Stimulated activated CD8-positive, alpha-beta memory T cell treated with anti-CD3 and anti-CD28 coated beads, Interleukin-4, amount 100 ng/mL, for 48 hours (primary cell): ENCODE measurements at regions not wholly inside any gene's neighbourhood (a gene's known extent, or its start where the extent isn't known, plus 50 kb on each side); places are given as distances from the start of the nearest gene placed in this dataset.
"Not testable (repeated sequence)": the region's sequence is repeated elsewhere in the genome, so short reads cannot be mapped to it uniquely, and the experiment has no call there.

Source experiments
- DNase-seq: peaks from one replicate; pipeline ENCODE4 v3.0.0-alpha.2; 2020

DNA sequence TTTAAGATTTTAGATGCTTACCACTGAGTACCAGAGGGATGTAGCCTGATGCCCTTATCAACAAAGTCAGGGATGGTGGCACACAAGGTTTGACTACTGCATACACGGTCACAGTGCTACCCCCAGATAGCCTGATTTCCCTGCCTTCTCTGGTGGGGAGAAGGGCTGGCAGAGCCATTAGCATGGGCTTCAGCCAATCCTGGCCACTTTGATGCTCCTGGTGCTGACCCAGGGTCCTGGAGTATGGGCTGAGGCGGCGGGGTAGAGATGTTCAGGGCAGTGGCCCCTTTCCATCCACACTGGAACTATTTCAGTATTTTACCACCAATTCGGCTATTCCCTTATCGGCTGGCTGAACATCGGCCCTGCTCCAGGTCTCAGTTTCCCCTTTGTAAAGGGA lies 83.2 kb downstream of the POTEB3 start:
- not testable (repeated sequence) for DNase-seq

DNA sequence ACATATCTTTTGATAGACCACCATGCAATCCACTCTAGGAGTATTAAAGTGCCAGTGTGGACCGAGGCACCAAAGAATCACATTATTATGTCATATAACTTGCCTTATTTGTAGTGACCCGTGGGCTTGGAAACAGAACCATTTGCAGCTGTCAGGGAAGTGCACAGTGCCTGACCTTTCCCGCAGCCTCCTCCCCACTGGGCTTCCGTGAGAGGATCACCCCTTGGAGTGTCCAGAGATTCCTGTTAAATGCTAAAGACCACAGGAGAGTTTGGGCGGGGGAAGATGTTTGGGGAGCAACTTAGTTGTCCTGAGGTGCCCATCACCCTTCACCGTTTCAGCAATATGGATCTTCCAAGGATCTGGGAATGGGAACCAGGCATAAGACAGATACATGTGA lies 84.4 kb downstream of the POTEB3 start:
- DNase-seq, result not testable (repeated sequence)

DNA sequence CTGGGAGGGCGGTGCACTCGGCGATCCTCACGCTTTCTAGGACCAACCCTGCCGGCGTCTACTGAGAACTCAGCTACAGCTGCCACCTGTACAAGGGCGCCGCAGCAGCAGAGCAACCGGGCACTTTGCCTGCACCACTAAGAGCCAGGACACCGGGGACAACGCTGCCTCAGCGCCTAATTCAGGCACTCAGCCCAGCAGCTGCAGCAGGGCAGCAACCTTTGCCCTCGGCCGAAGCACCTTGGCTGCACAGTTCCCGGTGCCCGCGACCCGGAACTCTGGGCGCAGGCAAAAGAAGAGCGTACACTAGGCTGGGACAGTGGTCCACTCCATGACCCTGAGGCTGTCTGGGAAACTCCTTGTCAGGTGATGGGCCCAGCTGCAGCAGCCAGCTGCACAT lies 85.7 kb downstream of the POTEB3 start:
- not testable (repeated sequence) for DNase-seq

DNA sequence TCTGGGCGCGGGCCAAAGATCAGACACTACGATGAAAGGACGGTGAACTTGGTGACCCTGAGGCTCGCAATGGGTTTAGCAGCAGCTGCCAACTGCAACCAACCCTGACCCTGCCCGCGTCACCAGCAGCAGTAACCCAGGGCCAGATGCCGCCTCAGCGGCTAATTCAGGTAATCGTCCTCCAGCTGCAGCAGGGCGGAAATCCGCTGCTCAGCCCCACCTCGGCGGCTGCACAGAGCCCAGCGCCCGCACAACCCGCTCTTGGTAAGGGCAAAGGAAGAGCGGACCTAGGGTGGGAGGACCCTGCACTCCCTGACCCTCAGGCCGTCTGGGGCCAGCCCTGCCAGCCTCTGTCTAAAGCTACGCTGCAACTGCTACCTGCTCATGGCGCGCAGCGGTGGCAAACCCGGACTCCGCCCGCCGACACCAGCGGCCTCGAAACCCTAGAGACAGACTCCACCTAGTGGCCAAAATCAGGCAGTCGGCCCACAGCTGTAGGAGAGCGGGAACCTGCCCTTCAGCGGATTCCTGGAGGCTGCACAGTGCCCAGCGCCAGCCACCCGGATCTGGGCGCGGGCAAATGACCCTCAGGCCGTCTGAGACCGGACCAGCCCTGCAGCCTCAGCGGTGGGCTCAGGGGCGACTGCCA lies 87.5 kb downstream of the POTEB3 start:
- DNase-seq, result not testable (repeated sequence)

DNA sequence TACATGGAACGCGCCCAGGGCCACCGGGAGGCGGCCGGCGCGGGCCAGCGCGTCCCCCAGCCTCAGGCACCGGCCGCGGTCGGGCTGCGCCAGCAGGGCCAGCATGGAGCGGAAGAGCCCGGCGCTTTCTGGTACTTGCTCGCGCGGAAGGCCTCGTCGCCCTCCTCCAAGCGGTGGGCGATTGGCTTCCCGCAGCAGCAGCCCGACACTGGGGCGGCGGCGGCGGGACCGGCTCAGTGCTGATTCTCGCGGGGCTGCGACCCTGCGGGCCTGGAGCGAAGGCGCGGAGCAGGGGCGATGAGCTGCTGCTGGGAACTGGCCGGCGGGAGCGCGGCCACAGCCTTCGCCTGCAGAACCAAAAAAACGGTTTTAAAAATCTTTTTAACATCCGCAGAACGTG lies 95.3 kb downstream of the POTEB3 start:
- DNase-seq, result not testable (repeated sequence)

DNA sequence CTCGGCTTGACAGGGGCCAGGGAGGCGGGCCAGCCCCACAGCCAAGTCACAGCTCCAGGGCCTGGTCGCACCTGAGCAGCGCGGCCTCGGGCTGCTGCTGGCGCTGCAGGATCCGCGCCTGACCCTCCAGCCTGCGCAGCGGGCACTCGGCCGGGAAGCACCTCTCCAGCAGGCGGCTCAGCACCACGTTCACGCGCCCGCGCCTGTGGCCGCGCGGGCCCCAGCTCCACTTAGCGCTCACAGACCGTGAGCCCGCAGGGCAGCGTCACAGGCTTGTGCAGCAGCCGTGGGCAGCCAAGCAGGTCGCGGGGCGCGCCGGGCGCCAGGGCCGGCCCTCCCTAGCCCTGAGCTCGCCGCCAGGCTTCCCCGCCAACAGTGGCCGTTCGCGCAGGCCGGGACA lies 95.8 kb downstream of the POTEB3 start:
- DNase-seq, result not testable (repeated sequence)

DNA sequence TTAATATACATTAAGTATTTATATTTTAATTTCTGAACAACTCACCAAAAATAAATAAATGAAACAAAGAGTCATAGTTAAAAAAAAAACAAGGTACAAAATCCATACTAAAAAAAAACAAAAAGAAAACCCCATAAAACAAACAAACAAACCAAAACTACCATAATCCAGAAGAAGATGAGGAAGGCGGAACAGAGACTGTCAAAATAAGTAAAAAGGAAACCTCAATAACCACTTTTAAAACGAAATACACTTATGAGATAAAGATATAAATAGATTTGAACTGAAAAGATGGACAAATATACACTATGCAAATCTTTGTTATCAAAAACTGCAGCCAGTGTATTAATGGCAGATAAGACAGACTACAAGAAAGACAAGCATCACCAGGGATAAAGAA lies 103.3 kb downstream of the POTEB3 start:
- not testable (repeated sequence) for DNase-seq

DNA sequence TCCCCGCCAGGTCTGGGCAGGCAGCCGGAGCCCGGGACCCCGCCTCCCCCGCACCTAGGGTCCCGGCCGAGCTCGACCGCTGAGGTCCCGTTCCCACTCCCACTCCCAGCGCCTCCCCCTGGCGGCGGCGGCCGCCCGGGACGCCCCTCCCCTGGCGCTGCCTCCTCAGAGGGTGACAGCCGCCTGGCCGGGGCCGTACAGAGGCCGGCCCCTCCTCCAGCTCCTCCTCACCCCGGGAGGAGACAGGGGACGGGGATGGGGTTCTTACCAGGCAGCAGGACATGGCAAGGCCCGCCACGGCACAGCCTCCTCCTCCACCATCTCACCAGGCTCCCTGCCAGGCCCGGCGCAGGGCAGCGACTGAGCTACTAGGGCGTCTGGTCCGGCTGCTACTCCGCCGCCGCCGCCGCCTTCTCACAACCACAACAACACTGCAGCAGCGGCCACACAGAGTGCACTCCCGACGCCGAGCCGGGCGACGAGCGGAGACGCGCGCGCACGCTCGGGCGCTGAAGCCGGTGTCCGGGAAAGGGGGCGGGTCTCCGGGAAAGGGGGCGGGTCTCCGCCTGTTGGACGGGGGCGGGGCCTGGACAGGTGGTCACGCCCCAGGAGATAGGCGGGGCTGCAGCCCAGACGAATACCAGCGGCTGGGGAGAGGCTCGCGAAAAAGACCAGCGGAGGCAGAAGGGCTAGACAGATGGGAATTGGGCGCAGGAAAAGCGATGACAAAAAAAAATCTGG lies 115.4 kb downstream of the POTEB3 start:
- peak; percentile 56 for DNase-seq

DNA sequence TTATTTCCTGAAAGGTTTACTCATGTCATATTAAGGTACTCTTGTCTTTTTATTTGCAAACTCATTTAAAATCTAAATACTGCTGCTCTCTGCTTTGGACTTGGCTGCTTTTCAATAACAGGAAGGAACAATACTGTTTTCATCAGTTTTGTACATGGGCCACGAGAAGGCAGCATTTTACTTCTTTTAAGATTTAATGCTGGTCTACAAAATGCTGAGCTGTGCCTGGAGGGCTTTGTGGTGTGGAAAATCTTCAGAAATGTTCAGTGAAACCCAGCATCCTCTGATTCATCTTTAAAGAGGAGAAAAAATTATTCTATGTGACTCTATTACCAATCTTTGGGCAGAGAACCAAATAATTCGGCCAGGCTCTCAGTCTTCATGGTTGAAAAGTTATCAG lies 155.9 kb downstream of the POTEB3 start:
- not testable (repeated sequence) for DNase-seq

DNA sequence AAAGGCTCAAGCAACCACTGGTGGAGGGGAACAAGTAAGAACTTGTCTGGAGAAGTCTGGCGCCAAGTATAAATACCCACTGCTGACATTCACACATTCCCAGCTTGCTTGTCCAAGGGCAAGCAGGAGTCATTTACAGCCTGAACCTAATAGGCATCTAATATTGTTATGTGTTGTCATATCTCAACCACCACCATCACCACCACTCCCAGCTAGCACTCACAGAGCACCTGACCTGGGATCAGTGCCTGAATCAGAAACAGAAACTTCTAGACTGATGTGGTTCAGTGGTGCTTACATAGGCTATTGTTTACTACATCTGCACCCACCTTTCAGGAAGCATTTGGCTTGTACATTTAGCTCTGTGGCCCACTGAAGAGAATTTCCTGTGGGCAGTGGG lies 157.1 kb downstream of the POTEB3 start:
- DNase-seq, result not testable (repeated sequence)

DNA sequence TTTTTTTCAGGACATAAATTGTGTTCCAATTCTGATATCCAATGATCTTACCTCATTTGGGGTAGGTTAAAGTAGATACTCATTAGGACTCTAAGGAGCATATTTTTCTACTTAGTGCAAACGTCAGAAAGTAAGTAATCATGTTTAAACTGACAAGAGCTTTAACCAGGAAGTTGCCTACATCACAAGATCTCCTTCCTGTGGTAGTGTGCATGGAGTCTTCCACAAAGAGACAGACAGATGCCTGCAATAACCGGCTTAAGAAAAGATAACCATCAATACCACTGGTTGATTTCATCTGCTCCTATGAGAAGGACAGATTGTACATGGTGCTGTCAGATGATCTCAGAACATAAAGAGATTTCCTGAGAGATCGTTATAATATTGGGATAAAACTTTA lies 160.0 kb downstream of the POTEB3 start:
- DNase-seq, result not testable (repeated sequence)

DNA sequence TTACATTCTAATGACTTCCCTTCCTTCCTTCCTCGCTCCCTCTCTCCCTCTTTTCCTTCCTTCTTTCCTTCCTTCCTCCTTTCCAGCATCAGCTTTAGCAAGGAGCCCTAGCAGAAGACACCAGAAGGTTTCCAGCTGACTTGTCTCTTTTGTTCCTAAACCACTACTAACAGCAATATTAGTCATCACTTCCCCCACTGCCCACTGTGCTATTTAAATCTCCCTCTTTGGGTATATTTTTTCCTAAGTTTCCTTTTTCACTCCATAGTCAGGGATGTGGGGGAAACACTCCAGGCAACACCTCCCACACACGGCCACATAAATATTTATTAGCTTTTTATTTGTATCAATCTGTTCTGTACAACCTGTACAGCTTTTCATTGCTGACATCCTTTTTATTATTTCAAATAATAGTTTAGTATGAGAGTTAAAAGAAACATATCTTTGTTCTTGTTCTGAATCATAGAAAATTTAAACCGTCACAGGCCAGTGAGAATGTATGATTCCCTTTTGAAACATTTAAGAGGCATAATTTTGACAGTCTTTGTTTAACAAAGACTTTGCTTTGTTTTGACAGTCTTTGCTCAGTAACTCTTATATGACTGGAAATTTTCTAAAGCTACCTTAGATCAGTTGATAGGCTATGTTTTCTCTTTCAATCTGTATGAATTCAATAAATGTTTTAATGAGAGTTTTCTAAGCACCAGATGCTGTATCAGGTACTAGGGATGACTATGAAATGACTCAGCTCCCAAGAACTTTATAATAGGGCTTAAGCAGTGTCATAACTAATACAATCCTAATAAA lies 167.9 kb downstream of the POTEB3 start:
- not testable (repeated sequence) for DNase-seq

DNA sequence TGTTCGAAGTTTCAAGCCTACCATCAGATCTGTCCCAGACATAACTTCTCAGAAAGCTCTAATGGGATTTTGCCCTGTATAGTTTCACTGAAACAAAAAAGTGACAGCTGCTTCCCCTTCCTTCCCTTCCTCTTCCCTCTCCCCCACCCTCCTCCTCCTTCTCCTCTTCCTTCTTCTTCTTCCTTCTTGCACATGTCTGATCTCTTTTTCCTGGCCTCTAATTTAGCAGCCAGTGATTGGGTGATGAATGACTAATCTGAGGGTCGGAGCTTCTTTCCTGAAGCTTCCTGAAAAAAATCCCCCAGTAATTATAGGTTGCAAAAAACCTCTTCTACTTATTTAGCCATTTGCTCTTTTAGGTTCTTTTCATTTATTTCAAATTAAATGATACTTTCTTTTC lies 168.7 kb downstream of the POTEB3 start:
- no peak for DNase-seq

DNA sequence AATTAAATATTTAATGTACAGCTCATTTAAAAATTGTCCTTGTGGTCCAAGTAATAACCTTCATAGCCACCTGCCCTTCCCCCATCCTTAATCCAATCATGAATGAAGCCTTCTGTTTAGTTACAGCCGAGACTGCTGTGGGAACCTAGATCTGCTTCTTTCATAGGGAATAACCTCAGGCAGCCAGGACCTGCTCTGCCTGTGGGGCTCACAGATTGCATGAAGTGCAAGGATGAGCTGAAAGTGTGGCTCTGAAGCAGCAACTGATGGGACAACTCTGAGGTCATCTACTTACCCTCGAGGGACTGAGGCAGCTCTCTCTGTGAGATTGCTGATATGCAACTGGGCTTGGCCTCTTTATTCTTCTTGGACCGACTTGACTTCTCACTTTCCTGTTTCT lies 169.8 kb downstream of the POTEB3 start:
- DNase-seq, result no peak

DNA sequence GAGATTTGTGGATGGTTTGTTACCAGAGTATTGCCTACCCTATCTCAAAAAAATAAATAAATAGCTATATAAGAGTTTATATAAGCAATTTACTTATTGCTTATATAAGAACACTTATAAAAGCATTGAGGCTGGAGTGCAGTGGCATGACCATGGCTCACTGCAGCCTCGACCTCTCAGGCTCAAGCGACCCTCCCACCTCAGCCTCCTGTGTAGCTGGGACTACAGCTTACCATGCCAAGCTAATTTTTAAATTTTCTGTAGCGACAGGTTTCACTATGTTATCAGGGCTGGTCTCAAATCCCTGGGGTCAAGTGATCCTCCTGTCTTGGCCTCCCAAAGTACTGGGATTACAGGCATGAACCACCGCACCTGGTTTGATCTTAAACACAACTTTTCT lies 170.6 kb downstream of the POTEB3 start:
- DNase-seq, result not testable (repeated sequence)

DNA sequence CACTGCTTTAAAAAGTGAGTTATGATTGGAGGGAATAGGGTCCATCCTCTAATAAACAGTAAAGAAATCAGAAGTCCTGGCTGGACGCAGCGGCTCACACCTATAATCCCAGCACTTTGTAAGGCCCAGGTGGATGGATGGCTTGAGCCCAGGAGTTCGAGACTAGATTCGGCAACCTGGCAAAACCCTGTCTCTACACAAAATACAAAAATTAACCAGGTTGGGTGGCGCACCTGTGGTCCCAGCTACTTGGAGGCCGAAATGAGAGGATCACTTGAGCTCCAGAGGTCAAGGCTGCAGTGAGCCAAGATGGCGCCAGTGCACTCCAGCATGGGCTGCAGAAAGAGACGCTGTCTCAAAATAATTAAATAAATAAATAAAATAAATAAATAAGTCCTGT lies 171.2 kb downstream of the POTEB3 start:
- no peak for DNase-seq

DNA sequence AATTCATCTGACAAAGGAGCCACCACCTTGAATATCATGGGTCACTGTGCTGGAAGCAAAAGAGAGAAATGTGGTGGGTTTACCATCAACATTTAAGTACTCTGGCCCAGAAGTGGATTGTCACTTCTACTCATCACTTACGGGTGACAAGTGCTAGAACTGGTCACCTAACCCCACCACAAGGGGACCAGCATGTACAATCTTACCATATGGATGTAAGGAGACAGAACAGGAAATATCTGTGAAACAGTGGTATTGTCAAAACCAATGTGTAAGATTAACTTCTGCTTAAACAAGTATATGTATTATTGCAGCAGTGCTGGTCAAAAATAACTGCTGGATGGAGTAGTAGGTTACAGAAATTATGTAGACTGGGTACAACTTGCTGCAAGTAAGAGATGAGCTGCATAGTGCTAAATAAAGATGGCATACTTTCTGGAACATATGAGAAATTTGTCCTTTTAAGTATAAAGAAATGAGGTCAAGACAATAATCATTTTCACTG lies 171.8 kb downstream of the POTEB3 start:
- no peak for DNase-seq

DNA sequence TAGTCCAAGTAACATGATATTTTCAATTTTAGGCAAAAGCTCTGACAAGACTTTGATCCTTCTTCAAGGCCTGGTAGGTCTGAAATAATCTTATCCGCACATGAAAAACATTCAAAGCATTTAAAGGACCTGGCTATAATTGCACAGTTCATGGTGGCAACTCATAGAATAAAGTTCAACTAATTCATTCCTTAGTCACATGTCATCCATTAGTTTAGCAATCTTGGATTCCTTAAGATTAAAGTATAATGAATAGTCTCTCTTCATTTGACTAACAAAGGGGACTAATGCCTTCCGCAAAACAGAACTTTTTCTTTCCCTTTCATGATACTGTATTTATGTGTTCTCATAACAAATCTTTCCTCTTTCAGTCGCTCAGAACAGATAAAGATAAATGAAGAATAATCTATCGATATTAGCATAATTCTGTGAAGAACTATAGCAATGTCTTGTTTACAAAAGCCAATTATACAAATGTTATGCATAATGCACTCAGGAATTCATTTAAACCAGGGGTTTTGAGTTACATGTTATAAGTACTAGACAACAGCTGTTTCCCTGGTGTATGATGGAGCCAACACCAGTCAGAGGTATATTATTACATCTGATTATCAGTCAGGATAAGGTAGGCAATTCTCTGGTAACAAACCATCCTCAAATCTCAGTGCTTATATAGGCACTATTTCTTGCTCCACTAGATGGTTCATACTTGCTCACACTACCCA lies 172.5 kb downstream of the POTEB3 start:
- DNase-seq, result no peak

DNA sequence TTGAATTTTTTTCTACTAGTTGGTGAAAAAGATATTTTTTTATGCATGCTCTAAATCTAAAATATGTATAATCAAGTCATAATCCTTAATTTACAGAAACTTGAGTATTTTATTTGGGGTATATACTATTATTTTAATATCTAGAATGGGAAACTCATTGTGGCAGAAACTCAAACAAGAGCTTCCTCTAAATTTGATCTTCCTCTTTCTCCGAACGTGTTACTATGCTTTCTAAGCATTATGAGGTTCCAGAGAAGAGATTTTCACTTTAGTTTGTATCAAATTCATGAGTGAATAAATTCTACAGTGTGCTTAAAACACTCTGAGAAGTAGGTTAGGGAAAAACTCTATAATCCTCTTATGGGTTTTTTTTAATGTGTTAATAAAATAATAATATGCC lies 173.1 kb downstream of the POTEB3 start:
- no peak for DNase-seq

DNA sequence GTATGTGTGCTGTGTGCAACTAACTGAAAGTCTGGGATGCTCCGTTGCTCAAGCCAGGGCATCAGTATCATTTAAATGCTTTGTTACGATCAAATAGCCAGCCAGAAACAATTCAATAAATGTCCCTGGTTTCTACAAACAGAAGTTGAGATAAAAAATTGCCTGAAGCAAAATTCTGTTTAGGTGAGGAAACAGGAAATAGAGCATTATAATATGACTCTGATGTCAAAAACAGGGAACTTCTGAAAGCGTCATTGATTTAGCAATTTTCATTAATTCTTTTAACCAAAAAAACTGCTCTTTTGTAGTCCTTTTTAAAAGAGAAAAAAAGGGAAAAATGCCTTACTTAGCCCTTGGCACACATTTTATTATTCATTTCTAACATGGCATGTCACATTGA lies 174.7 kb downstream of the POTEB3 start:
- DNase-seq, result not testable (repeated sequence)

DNA sequence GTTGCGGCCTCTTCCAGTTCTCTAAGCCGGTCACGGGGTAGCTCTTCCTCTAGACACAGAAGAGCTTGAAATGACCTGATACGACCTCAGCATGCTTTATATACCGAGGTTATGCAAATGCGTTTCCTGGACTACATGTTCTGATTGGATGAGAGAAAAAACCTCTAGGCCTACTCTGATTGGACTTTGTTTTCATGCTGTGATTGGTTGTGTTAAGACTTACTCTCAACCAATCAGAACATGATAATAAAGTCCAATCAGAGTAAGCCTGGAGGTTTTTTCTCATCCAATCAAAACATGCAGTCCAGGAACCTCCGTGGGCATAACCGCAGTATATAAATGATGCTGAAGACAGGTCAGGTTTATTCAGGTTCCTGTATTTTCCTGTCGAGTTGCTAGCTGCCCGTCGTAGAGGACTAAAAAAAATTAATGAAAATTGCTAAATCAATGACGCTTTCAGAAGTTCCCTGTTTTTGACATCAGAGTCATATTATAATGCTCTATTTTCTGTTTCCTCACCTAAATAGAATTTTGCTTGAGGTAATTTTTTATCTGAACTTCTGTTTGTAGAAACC lies 177.4 kb downstream of the POTEB3 start:
- DNase-seq, result no peak
